Liver (tissue), 7 donors: ENCODE measurements at regions not wholly inside any gene's neighbourhood (a gene's known extent, or its start where the extent isn't known, plus 50 kb on each side); places are given as distances from the start of the nearest gene placed in this dataset.

ENCODE experiments used
- DNase-seq: peaks from one replicate; pipeline ENCODE4 v3.0.0-alpha.2; 2017; ENCODE audit warnings: low spot score
- H3K27ac ChIP-seq, 2 donors: one replicate each; pipeline ENCODE4 v1.7.0; 2013; ENCODE audit warnings: inconsistent platforms in 2 of 2, low read length in 2 of 2, control low read depth in 1 of 2, low read depth in 1 of 2, mild to moderate bottlenecking in 1 of 2
- H3K27me3 ChIP-seq, 4 donors: one replicate each; pipeline versions ENCODE4 v1.6.1 to v1.7.0; 2013; ENCODE audit warnings: low read length in 3 of 4, inconsistent platforms in 1 of 4, mild to moderate bottlenecking in 1 of 4, moderate library complexity in 1 of 4; ENCODE audit not compliant: control insufficient read depth in 4 of 4, insufficient read depth in 4 of 4
- H3K36me3 ChIP-seq, 4 donors: one replicate each; pipeline versions ENCODE4 v1.6.1 to v1.7.0; 2013; ENCODE audit warnings: low read length in 3 of 4, mild to moderate bottlenecking in 3 of 4, low read depth in 1 of 4, moderate library complexity in 1 of 4; ENCODE audit not compliant: control insufficient read depth in 4 of 4, insufficient read depth in 3 of 4
- H3K4me1 ChIP-seq, 4 donors: one replicate each; pipeline versions ENCODE4 v1.6.1 to v1.7.0; 2013; ENCODE audit warnings: low read length in 3 of 4, mild to moderate bottlenecking in 3 of 4, moderate library complexity in 1 of 4; ENCODE audit not compliant: control insufficient read depth in 4 of 4, insufficient read depth in 4 of 4
- H3K4me3 ChIP-seq, 3 donors: one replicate each; pipeline versions ENCODE4 v1.6.1 to v1.7.0; 2013; ENCODE audit warnings: low read length in 3 of 3, control low read depth in 1 of 3, low read depth in 1 of 3, mild to moderate bottlenecking in 1 of 3
- H3K9ac ChIP-seq, 2 donors: one replicate each; pipeline ENCODE4 v1.7.0; 2013; ENCODE audit warnings: low read length in 2 of 2, mild to moderate bottlenecking in 2 of 2, moderate library complexity in 2 of 2, control low read depth in 1 of 2, low read depth in 1 of 2
- H3K9me3 ChIP-seq, 4 donors: one replicate each; pipeline versions ENCODE4 v1.6.1 to v1.7.0; 2013; ENCODE audit warnings: low read length in 3 of 4; ENCODE audit not compliant: control insufficient read depth in 4 of 4
- ATF3 ChIP-seq: IDR thresholded peaks from 2 replicates; pipeline ENCODE4 v1.6.1; 2016; ENCODE audit warnings: antibody characterized with exemption
- FOXA1 ChIP-seq: IDR thresholded peaks from 2 replicates; pipeline ENCODE4 v1.6.1; 2016; ENCODE audit warnings: antibody characterized with exemption
- FOXA2 ChIP-seq: IDR thresholded peaks from 2 replicates; pipeline ENCODE4 v1.6.1; 2016; ENCODE audit warnings: antibody characterized with exemption
- GABPA ChIP-seq, 2 donors: IDR thresholded peaks in 1 of 2; conservative IDR thresholded peaks in 1 of 2; 2 replicates each; pipeline ENCODE4 v1.6.1; 2016; ENCODE audit warnings: antibody characterized with exemption in 2 of 2, mild to moderate bottlenecking in 1 of 2, moderate library complexity in 1 of 2
- HNF4A ChIP-seq, 2 donors: conservative IDR thresholded peaks; 2 replicates each; pipeline ENCODE4 v1.6.1; 2016; ENCODE audit warnings: antibody characterized with exemption in 2 of 2, mild to moderate bottlenecking in 2 of 2
- HNF4G ChIP-seq: IDR thresholded peaks from 2 replicates; pipeline ENCODE4 v1.6.1; 2016; ENCODE audit warnings: antibody characterized with exemption
- JUND ChIP-seq, 2 donors: IDR thresholded peaks; 2 replicates each; pipeline ENCODE4 v1.6.1; 2016; ENCODE audit warnings: antibody characterized with exemption in 2 of 2
- MAX ChIP-seq: IDR thresholded peaks from 2 replicates; pipeline ENCODE4 v1.6.1; 2016; ENCODE audit warnings: antibody characterized with exemption
- NR2F2 ChIP-seq: IDR thresholded peaks from 2 replicates; pipeline ENCODE4 v1.6.1; 2016; ENCODE audit warnings: antibody characterized with exemption
- RAD21 ChIP-seq, 2 donors: IDR thresholded peaks; 2 replicates each; pipeline ENCODE4 v1.6.1; 2016; ENCODE audit warnings: antibody characterized with exemption in 2 of 2, mild to moderate bottlenecking in 2 of 2
- REST ChIP-seq: IDR thresholded peaks from 2 replicates; pipeline ENCODE4 v1.6.1; 2016; ENCODE audit warnings: antibody characterized with exemption, mild to moderate bottlenecking
- RXRA ChIP-seq, 2 donors: IDR thresholded peaks; 2 replicates each; pipeline ENCODE4 v1.6.1; 2017 to 2018; ENCODE audit warnings: antibody characterized with exemption in 2 of 2, mild to moderate bottlenecking in 1 of 2
- SP1 ChIP-seq: IDR thresholded peaks from 2 replicates; pipeline ENCODE4 v1.6.1; 2018; ENCODE audit warnings: antibody characterized with exemption, mild to moderate bottlenecking
- TAF1 ChIP-seq: conservative IDR thresholded peaks from 2 replicates; pipeline ENCODE4 v1.6.1; 2016; ENCODE audit warnings: antibody characterized with exemption, mild to moderate bottlenecking
- YY1 ChIP-seq: IDR thresholded peaks from 2 replicates; pipeline ENCODE4 v1.6.1; 2016; ENCODE audit warnings: antibody characterized with exemption, mild to moderate bottlenecking
- ZBTB33 ChIP-seq: IDR thresholded peaks from 2 replicates; pipeline ENCODE4 v1.6.1; 2016; ENCODE audit warnings: antibody characterized with exemption
- WGBS: extraction: QIAGEN DNeasy Blood & Tissue Kit; methylation state at CpG from one replicate; pipeline ENCODE4 v1.1.7; 2013; 5-methylcytosine and 5-hydroxymethylcytosine counted together
- donor health status: healthy.
- donor health status: healthy.
- donor health status: healthy.
- donor health status: healthy.

- Histone ChIP-seq H3K9me3 (no peaks in the 10 kb centered on the region), H3K4me1 (no peaks in the 10 kb centered on the region), H3K27me3 (no peaks in the 10 kb centered on the region), H3K27ac (no peak overlapping the region), H3K9ac (no peak overlapping the region), H3K4me3 (no peak overlapping the region), H3K36me3 (no peaks in the 10 kb centered on the region)
- no peak for DNase-seq
- no peak for TF ChIP-seq MAX
- no peak for TF ChIP-seq HNF4A (conservative IDR thresholded peaks at IDR 0.05)
- no peak for TF ChIP-seq ZBTB33
- no peak for TF ChIP-seq SP1
- no peak for TF ChIP-seq REST
- no peak for TF ChIP-seq FOXA1
- no peak for TF ChIP-seq ATF3
- TF ChIP-seq HNF4G = no peak
- TF ChIP-seq YY1 = no peak
- no peak for TF ChIP-seq FOXA2
- TF ChIP-seq RXRA (IDR thresholded peaks at IDR 0.05) = no peak
- TF ChIP-seq TAF1 = no peak
- no peak for TF ChIP-seq RAD21 (IDR thresholded peaks at IDR 0.05)
- no peak for TF ChIP-seq JUND (IDR thresholded peaks at IDR 0.05)
- WGBS = 97% methylated on average over 3 of the region's 3 CpGs
Measured at GRCh38 chr1:193581341-193581740, 394.9 kb upstream of the B3GALT2 start.

- no peaks in the 10 kb centered on the region for H3K36me3 ChIP-seq
- no peak for DNase-seq
- no peaks in the 10 kb centered on the region for H3K27me3 ChIP-seq
- H3K9me3 ChIP-seq = no peaks in the 10 kb centered on the region
- TF ChIP-seq JUND (IDR thresholded peaks at IDR 0.05) (no peak), ATF3 (no peak), REST (no peak), YY1 (no peak), MAX (no peak), HNF4A (conservative IDR thresholded peaks at IDR 0.05) (no peak), FOXA2 (no peak), HNF4G (no peak), NR2F2 (no peak), GABPA (IDR thresholded peaks at IDR 0.05 in 1 of 2, conservative IDR thresholded peaks at IDR 0.05 in 1 of 2) (no peak)
- no peak overlapping the region for H3K27ac ChIP-seq
- 91% methylated on average over 3 of the region's 3 CpGs for WGBS
- H3K9ac ChIP-seq = no peak overlapping the region
- no peaks in the 10 kb centered on the region for H3K4me1 ChIP-seq
- no peak overlapping the region for H3K4me3 ChIP-seq
Measured at GRCh38 chr1:193580419-193580818, 394.0 kb upstream of the B3GALT2 start.
